MM.1S (cell line): ENCODE measurements at regions not wholly inside any gene's neighbourhood (a gene's known extent, or its start where the extent isn't known, plus 50 kb on each side); places are given as distances from the start of the nearest gene placed in this dataset.

Experiments
- DNase-seq: peaks from one replicate; pipeline ENCODE4 v3.0.0-alpha.2; 2015
- H2AFZ ChIP-seq: fragments of 300-600 bp; sonication (generic); 2 replicates; pipeline ENCODE4 v1.6.0; 2016; ENCODE audit warnings: antibody characterized with exemption, low read length
- H3F3A ChIP-seq: fragments of 300-600 bp; sonication (generic); 2 replicates; pipeline ENCODE4 v1.6.1; 2016; ENCODE audit warnings: mild to moderate bottlenecking, antibody characterized with exemption, low read length, moderate library complexity, mixed read lengths; ENCODE audit not compliant: insufficient read depth
- H3K27ac ChIP-seq: fragments of 300-600 bp; sonication (generic); 2 replicates; pipeline ENCODE4 v1.5.1; 2016; ENCODE audit warnings: mild to moderate bottlenecking, low read length
- H3K27me3 ChIP-seq: fragments of 300-600 bp; sonication (generic); replicated peaks from 2 replicates; pipeline ENCODE4 v1.6.0; 2016; ENCODE audit warnings: low read length; ENCODE audit not compliant: insufficient read depth
- H3K36me3 ChIP-seq: fragments of 300-600 bp; sonication (generic); replicated peaks from 2 replicates; pipeline ENCODE4 v1.6.1; 2016; ENCODE audit warnings: mild to moderate bottlenecking, low read length, mixed read lengths; ENCODE audit not compliant: insufficient read depth
- H3K4me1 ChIP-seq: fragments of 300-600 bp; sonication (generic); 2 replicates; pipeline ENCODE4 v1.6.1; 2016; ENCODE audit warnings: low read length, mixed read lengths
- H3K4me2 ChIP-seq: fragments of 300-600 bp; sonication (generic); 2 replicates; pipeline ENCODE4 v1.6.0; 2016; ENCODE audit warnings: low read depth, low read length
- H3K4me3 ChIP-seq: fragments of 300-600 bp; sonication (generic); 2 replicates; pipeline ENCODE4 v1.5.1; 2016; ENCODE audit warnings: low read length, mixed read lengths
- H3K79me2 ChIP-seq: fragments of 300-600 bp; sonication (generic); 2 replicates; pipeline ENCODE4 v1.6.1; 2016; ENCODE audit warnings: mixed run types, low read length, mixed read lengths
- H3K9ac ChIP-seq: fragments of 300-600 bp; sonication (generic); 2 replicates; pipeline ENCODE4 v1.6.1; 2016; ENCODE audit warnings: low read length, mixed read lengths
- H3K9me2 ChIP-seq: fragments of 300-600 bp; sonication (generic); replicated peaks from 2 replicates; pipeline ENCODE4 v1.6.1; 2016; ENCODE audit warnings: mild to moderate bottlenecking, low read length, mixed read lengths; ENCODE audit not compliant: insufficient read depth
- H3K9me3 ChIP-seq: fragments of 300-600 bp; sonication (generic); replicated peaks from 2 replicates; pipeline ENCODE4 v1.6.1; 2016; ENCODE audit warnings: mild to moderate bottlenecking, low read length, mixed read lengths; ENCODE audit not compliant: insufficient read depth
- H4K20me1 ChIP-seq: fragments of 300-600 bp; sonication (generic); 2 replicates; pipeline ENCODE4 v1.6.1; 2016; ENCODE audit warnings: mild to moderate bottlenecking, low read length, moderate library complexity, mixed read lengths; ENCODE audit not compliant: insufficient read depth
- CTCF ChIP-seq: fragments of 300-600 bp; sonication (generic); IDR thresholded peaks from 2 replicates; pipeline ENCODE4 v1.5.1; 2016; ENCODE audit warnings: antibody characterized with exemption, low read length, mixed read lengths
- EZH2 ChIP-seq: fragments of 300-600 bp; sonication (generic); optimal IDR thresholded peaks from 2 replicates; pipeline ENCODE3; 2017; ENCODE audit warnings: low read depth, mild to moderate bottlenecking, antibody characterized with exemption, low read length, mixed read lengths
- EZH2phosphoT487 ChIP-seq: fragments of 300-600 bp; sonication (generic); IDR thresholded peaks from 2 replicates; pipeline ENCODE4 v1.6.1; 2018; ENCODE audit warnings: antibody characterized with exemption, low read length

- H3K4me3 ChIP-seq: no peak overlapping the region
- DNase-seq: no peak
- no peaks in the 10 kb centered on the region for H3F3A ChIP-seq
Measured at GRCh38 chr10:10096296-10096695, 921.4 kb upstream of the CELF2 start.

GRCh38 chr10:10096898-10097297 is 920.8 kb upstream of the CELF2 start:
- H3K4me1 ChIP-seq: no peaks in the 10 kb centered on the region
- no peak overlapping the region for H3K9ac ChIP-seq
- H4K20me1 ChIP-seq: no peaks in the 10 kb centered on the region
- H3K9me3 ChIP-seq: no peaks in the 10 kb centered on the region
- no peaks in the 10 kb centered on the region for H3K27me3 ChIP-seq
- DNase-seq: no peak
- H3K4me2 ChIP-seq: no peak overlapping the region
- H3K36me3 ChIP-seq: no peaks in the 10 kb centered on the region
- H3F3A ChIP-seq: no peaks in the 10 kb centered on the region
- no peak overlapping the region for H3K4me3 ChIP-seq
- no peak overlapping the region for H2AFZ ChIP-seq
- no peak for TF ChIP-seq CTCF
- no peak for TF ChIP-seq EZH2phosphoT487
- TF ChIP-seq EZH2: no peak
- no peak overlapping the region for H3K27ac ChIP-seq
- no peaks in the 10 kb centered on the region for H3K79me2 ChIP-seq
- H3K9me2 ChIP-seq: no peaks in the 10 kb centered on the region

More at GRCh38 chr10:10096296-10096695, 921.4 kb upstream of the CELF2 start:
- Histone ChIP-seq H3K27me3 (no peaks in the 10 kb centered on the region), H3K9me3 (no peaks in the 10 kb centered on the region), H2AFZ (no peak overlapping the region), H3K4me1 (no peaks in the 10 kb centered on the region), H3K27ac (no peak overlapping the region), H3K9ac (no peak overlapping the region), H3K4me2 (no peak overlapping the region), H3K36me3 (no peaks in the 10 kb centered on the region), H3K9me2 (no peaks in the 10 kb centered on the region), H3K79me2 (no peaks in the 10 kb centered on the region), H4K20me1 (no peaks in the 10 kb centered on the region)
- TF ChIP-seq EZH2 (no peak), EZH2phosphoT487 (no peak), CTCF (no peak)

- Histone ChIP-seq H3K4me2 (no peak overlapping the region), H2AFZ (no peak overlapping the region), H3F3A (no peaks in the 10 kb centered on the region), H3K9me2 (no peaks in the 10 kb centered on the region), H4K20me1 (no peaks in the 10 kb centered on the region), H3K27me3 (no peaks in the 10 kb centered on the region), H3K9ac (no peak overlapping the region), H3K9me3 (no peaks in the 10 kb centered on the region; the same call in 1 of the 2 replicates), H3K27ac (no peak overlapping the region), H3K79me2 (no peaks in the 10 kb centered on the region), H3K36me3 (no peaks in the 10 kb centered on the region), H3K4me1 (no peaks in the 10 kb centered on the region), H3K4me3 (no peak overlapping the region)
- no peak for DNase-seq
- no peak for TF ChIP-seq EZH2
- TF ChIP-seq EZH2phosphoT487: no peak
- TF ChIP-seq CTCF: no peak
Measured at GRCh38 chr10:10101106-10101505, 916.6 kb upstream of the CELF2 start.
